GM18502 (cell line): ENCODE measurements at regions not wholly inside any gene's neighbourhood (a gene's known extent, or its start where the extent isn't known, plus 50 kb on each side); places are given as distances from the start of the nearest gene placed in this dataset.
"Not testable (repeated sequence)": the region's sequence is repeated elsewhere in the genome, so short reads cannot be mapped to it uniquely, and the experiment has no call there.

ENCODE experiments used
- ATAC-seq: cut with Tn5 transposase; IDR thresholded peaks from one replicate; pipeline ENCODE4 v1.9.1; 2021; ENCODE audit warnings: mild to moderate bottlenecking; ENCODE audit not compliant: unreplicated experiment, poor library complexity

GRCh38 chr5:86115164-86115563 is 502.6 kb upstream of the COX7C start:
- ATAC-seq = no peak

GRCh38 chr5:86118542-86118941 is 499.2 kb upstream of the COX7C start:
- no peak for ATAC-seq

- ATAC-seq = no peak
These were observed 493.4 kb upstream of the COX7C start for GRCh38 chr5:86124333-86124732.

- ATAC-seq = no peak
These were observed 491.8 kb upstream of the COX7C start for GRCh38 chr5:86125731-86126601.

- ATAC-seq = no peak
These were observed 490.0 kb upstream of the COX7C start for GRCh38 chr5:86127696-86128095.

GRCh38 chr5:86129009-86129408 is 488.7 kb upstream of the COX7C start:
- ATAC-seq = no peak

- ATAC-seq = no peak
These were observed 480.4 kb upstream of the COX7C start for GRCh38 chr5:86137297-86137696.

- no peak for ATAC-seq
These were observed 473.9 kb upstream of the COX7C start for GRCh38 chr5:86143837-86144236.

GRCh38 chr5:86152988-86153560 is 464.7 kb upstream of the COX7C start:
- no peak for ATAC-seq

GRCh38 chr5:86155796-86156195 is 461.9 kb upstream of the COX7C start:
- ATAC-seq = no peak

GRCh38 chr5:86170194-86170593 is 447.5 kb upstream of the COX7C start:
- ATAC-seq = no peak

- peak; percentile 95 for ATAC-seq
These were observed 442.5 kb upstream of the COX7C start for GRCh38 chr5:86175224-86175623.

GRCh38 chr5:86199287-86199686 is 418.5 kb upstream of the COX7C start:
- ATAC-seq = no peak

- no peak for ATAC-seq
These were observed 389.6 kb upstream of the COX7C start for GRCh38 chr5:86228147-86228546.

- ATAC-seq = no peak
These were observed 385.5 kb upstream of the COX7C start for GRCh38 chr5:86232246-86232645.

GRCh38 chr5:86244153-86244552 is 373.6 kb upstream of the COX7C start:
- ATAC-seq = no peak

GRCh38 chr5:86257871-86258270 is 359.9 kb upstream of the COX7C start:
- ATAC-seq = no peak

- ATAC-seq = not testable (repeated sequence)
These were observed 333.1 kb upstream of the COX7C start for GRCh38 chr5:86284400-86285190.

GRCh38 chr5:86287437-86287836 is 330.3 kb upstream of the COX7C start:
- not testable (repeated sequence) for ATAC-seq

GRCh38 chr5:86289786-86290185 is 328.0 kb upstream of the COX7C start:
- not testable (repeated sequence) for ATAC-seq

- ATAC-seq = not testable (repeated sequence)
These were observed 324.9 kb upstream of the COX7C start for GRCh38 chr5:86292811-86293210.
